HG03354 (cell line): ENCODE measurements at regions not wholly inside any gene's neighbourhood (a gene's known extent, or its start where the extent isn't known, plus 50 kb on each side); places are given as distances from the start of the nearest gene placed in this dataset.
A peak's percentile ranks its signal among the peaks of the same experiment; 100 is the strongest.

Experiments
- ATAC-seq: cut with Tn5 transposase; IDR thresholded peaks from one replicate; pipeline ENCODE4 v1.9.1; 2021; ENCODE audit warnings: mild to moderate bottlenecking; ENCODE audit not compliant: unreplicated experiment, poor library complexity, severe bottlenecking

GRCh38 chr10:2957785-2958184, 109.6 kb upstream of the PFKP start:
- no peak for ATAC-seq

GRCh38 chr10:2955064-2955463, 112.3 kb upstream of the PFKP start:
- ATAC-seq = no peak

- no peak for ATAC-seq
Observed at GRCh38 chr10:2953495-2953894, 113.9 kb upstream of the PFKP start.

- no peak for ATAC-seq
Observed at GRCh38 chr10:2951235-2951835, 116.0 kb upstream of the PFKP start.

- no peak for ATAC-seq
Observed at GRCh38 chr10:2950546-2950945, 116.8 kb upstream of the PFKP start.

- ATAC-seq = peak; percentile 69
Observed at GRCh38 chr10:2949948-2950354, 117.4 kb upstream of the PFKP start.

GRCh38 chr10:2949221-2949947, 118.0 kb upstream of the PFKP start:
- no peak for ATAC-seq

GRCh38 chr10:2948127-2948854, 119.1 kb upstream of the PFKP start:
- peak; percentile 81 for ATAC-seq

- ATAC-seq = no peak
Observed at GRCh38 chr10:2944788-2945187, 122.6 kb upstream of the PFKP start.

GRCh38 chr10:2943932-2944614, 123.3 kb upstream of the PFKP start:
- no peak for ATAC-seq

GRCh38 chr10:2942938-2943337, 124.4 kb upstream of the PFKP start:
- no peak for ATAC-seq

- ATAC-seq = no peak
Observed at GRCh38 chr10:2938869-2939268, 128.5 kb upstream of the PFKP start.

GRCh38 chr10:2936816-2937215, 130.5 kb upstream of the PFKP start:
- ATAC-seq = no peak

GRCh38 chr10:2935647-2936386, 131.5 kb upstream of the PFKP start:
- no peak for ATAC-seq

GRCh38 chr10:2933924-2934323, 133.4 kb upstream of the PFKP start:
- no peak for ATAC-seq

- no peak for ATAC-seq
Observed at GRCh38 chr10:2933519-2933918, 133.8 kb upstream of the PFKP start.

GRCh38 chr10:2933071-2933470, 134.3 kb upstream of the PFKP start:
- no peak for ATAC-seq

- ATAC-seq = no peak
Observed at GRCh38 chr10:2929480-2930258, 137.7 kb upstream of the PFKP start.
